CD4-positive, alpha-beta T cell treated with Interleukin-6 for 4 hours (primary cell): ENCODE measurements at regions not wholly inside any gene's neighbourhood (a gene's known extent, or its start where the extent isn't known, plus 50 kb on each side); places are given as distances from the start of the nearest gene placed in this dataset.

ENCODE experiments used
- DNase-seq: peaks from one replicate; pipeline ENCODE4 v3.0.0-alpha.2; 2020; ENCODE audit warnings: mixed read lengths

GRCh38 chr20:39270837-39271604 is 308.9 kb downstream of the DHX35 start:
- no peak for DNase-seq

- no peak for DNase-seq
Observed at GRCh38 chr20:39269493-39270217, 307.5 kb downstream of the DHX35 start.

DNA sequence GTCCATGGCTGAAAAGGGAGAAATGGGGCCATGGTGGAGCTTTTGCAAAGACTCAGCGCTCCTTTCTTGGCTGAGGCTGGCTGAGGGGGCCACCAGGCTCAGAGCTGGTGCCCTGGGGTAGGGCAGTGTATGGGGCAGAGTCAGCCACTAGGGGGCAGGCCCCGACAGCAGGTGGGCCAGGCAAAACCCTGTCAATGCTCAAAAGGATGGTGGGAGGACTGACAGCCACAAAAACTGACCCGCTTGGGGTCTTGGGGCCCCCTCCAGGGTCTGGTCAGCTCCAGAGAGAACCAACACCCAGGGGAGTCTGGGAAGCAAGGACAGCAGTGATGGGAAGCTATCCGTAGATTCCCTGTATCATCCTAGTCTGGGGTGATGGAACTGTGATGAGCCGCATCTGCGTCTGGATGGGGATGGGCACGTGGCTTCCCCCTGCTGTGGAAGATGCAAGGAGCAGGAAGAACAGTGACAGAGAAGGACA is 306.9 kb downstream of the DHX35 start:
- peak; percentile 5 for DNase-seq

GRCh38 chr20:39268491-39268951 is 306.4 kb downstream of the DHX35 start:
- DNase-seq: no peak

- DNase-seq: no peak
Observed at GRCh38 chr20:39266989-39267388, 304.8 kb downstream of the DHX35 start.

DNA sequence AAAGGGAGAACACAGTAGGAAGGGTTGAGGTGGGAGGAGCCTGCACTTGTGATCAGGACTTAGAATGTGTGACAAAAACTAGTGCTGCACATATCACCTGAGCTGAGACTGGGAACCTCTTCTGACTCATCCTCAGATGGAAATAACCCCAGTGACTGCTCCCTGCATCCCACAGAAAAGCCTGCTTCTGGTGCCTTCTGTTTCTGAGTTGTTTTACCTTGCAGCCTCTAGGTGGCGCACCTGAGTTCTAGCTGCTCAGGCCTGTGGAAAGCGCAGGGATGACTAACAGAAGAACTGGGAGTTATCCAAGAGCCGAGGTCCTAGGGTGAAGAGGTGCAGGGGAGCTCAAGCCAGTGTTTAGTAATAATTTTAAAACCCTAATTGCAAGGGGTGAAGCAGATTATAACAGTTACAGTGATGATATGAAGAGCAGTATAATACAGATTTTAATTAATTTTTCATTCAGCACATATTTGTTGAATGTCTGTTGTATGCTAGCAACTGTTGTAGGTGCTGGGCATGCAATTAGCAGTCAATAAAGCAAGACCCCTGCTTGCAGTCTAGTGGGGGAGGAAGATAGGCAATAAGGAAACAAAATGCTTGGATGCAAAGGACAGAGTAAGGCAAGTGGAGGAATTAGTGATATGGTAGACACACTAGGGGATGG is 302.5 kb downstream of the DHX35 start:
- peak; percentile 9 for DNase-seq

GRCh38 chr20:39263076-39263475 is 300.9 kb downstream of the DHX35 start:
- DNase-seq: no peak

DNA sequence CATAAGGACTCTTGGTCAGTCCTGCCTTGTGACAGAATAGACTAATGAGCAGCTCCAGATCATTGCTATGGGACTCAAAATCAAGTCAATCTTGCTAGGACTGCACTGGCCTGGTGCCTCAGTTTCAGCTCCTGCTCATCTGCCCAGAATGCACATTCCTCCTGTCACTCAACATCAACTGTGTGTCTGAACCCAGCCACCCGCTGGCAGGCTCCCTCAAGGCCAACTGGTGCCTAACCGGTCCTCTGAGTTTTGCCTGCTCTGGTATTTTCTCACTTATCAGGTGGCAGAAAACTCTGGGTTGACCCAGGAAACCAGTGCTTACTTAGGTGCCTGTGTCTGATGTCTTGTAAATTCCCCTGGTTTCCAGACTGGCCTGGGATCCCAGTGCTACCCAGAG is 297.7 kb downstream of the DHX35 start:
- DNase-seq: no peak

DNA sequence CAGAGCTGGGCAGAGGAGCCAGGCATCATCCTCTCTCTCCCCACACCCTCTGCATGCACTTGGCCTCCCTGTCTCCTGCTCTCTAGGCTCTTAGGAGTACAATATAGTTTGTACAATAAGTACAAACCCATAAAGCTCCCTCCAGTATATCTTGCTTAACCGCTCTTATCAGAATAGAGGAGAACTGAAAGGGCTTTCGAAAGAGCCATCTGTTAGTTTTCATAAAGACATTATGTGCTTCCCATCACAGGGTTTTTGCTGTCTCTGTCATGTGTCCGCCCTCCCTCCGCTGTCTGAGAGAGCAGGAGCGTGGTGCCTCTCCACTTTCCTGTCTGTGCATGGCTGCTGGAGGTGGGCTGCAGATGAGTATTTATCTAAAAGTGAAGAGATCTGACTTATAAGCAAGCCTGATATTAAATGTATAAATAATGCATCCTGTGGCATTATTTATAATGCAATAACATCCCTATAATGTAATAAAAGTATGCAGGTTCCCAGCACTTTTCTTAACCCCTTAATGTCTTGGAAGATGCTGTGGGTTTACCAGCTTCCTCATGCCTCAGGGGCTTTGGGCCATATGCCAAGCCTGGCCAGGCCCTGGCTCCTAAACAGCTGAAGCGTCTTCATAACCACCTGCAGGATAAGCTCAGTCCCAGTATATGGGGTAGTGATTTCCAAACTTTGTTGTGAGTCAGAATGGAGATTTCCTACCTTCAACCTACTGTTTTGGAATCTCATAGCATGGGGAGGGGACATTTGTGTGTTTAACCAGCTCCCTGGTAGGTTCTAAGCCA is 297.1 kb downstream of the DHX35 start:
- no peak for DNase-seq

DNA sequence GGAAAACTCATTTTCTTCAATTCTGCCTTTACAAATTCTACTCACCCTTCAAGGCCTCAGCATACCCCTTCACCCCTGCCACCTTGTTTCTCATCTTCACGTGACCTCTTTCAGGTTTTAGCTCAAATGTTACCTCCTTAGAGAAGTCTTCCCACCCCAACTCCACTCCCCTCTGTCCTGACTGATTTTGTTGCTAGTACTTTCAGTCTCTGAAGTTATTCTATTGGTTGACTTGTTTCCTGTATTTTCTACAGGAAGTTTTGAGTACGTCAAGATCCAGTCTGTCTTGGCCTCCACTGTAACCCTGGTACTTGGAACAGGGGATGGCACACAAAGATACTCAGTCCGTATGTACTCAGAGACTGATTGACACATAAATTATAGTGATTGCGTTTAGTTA is 296.1 kb downstream of the DHX35 start:
- DNase-seq: no peak

DNA sequence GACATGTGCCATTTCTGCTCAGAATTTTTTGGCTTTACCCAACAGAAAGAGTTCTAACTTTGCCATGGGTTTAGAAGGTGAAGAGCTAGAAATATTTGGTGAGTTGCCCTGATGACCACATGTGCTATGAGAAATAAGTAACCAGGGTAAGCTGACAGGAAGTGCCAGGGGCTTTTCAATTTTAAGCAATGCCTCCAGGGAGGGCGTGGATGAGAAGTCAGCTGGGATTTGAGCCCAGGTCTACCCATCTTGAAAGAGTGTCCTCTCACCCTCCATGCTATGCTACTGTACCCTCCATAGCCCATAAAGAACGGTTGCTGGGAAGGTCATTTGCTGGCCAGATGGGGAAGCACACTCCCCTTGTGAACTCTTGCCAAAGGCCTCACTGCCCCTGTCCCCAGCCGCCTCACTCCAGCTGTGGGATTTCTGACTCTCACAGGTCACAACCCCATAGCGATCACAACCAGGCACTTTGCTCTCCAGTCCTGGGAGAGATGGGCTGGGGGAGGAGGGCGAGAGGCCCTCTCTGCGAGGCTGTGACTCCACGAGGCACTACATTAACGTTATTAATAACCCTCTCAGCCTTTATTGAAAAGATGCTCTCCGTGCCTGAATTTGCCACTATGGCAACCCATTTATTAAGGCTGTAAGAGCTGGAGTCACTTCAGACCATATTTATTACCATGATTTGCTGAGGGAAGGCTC is 291.1 kb downstream of the DHX35 start:
- no peak for DNase-seq

DNA sequence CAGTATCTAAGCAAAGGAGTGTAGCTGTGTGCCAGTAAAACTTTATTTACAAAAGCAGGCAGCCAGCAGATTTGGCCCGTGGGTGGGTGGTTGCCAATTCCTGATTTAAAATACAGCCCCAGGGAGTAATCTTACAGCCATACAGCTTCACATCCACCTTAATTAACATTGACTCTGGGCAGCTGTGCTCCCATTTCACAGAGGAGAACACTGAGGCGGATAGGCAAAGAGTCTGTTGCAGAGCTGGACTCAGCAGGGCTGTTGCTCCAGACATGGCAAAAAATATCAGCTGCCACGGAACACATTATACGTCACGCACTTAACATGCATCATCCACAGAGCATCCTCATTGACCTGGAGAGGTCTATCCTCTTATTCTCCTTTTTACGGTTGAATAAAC is 289.9 kb downstream of the DHX35 start:
- no peak for DNase-seq

DNA sequence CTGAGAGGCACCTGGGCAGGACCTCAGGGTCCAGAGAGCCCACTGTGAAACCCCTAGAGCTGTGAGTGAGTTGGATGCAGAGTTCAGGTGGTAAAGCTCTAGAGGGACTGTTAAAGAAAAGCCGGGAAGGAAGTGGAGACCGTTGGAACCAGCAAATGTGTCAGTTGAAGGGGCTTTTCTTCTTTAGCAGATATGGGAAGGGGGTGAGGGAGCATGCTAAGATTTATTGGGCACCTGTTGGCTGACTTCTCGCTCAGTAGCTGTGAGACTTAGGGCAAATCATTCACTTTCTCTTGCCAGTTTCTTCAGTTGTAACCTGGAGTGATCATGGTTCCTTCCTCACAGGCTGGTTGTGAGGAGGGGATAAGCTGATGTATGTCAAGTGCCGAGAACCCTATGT is 287.7 kb downstream of the DHX35 start:
- no peak for DNase-seq

DNA sequence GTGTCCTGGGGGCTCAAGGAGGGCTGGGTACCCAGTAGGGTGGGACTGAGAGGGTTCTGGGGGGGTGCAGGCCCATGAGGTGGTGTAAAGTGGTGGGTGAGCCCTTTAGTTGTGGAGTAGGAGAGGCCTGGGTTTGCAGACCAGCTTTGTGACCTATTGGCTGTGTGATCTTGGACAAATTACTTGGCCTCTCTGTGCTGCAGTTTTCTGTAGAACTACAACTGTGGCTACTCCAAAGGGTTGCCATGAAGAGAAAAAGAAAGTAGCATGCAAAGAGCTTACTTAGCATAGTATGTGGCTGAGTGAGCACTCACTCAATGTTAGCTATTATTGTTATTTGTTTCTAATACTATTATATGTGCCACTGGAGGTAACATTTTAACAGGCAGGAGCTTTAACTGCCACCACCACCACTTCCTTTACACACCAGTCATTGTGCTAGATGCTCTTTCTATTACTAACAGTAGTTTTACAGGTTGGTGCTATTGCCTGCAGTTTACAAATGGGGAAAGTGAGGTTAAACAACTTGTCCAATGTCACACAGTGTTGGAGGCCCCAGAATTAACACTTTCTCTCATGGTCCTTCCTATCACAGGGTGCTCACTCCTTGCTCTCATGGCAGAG is 286.8 kb downstream of the DHX35 start:
- no peak for DNase-seq

- no peak for DNase-seq
Observed at GRCh38 chr20:39248171-39248861, 286.2 kb downstream of the DHX35 start.

DNA sequence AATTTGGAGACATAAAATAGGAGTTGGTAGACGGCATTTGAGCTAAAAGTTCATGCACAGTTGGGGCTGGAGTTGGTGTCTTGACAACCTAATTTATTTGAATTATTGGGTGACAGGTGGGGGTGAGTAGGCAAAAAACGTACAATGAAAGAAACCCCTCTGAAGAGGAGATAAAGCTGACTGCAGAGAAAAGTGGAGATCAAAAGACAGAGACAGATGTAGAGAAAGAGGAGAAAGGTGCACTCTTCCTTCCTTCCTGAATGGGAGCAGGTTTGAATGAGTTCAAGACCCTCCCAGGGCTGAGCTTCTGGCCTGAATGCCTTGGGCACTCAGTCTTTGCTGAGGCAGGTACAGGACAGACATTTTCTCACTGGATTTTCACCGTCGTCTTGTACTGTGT is 284.3 kb downstream of the DHX35 start:
- DNase-seq: no peak

DNA sequence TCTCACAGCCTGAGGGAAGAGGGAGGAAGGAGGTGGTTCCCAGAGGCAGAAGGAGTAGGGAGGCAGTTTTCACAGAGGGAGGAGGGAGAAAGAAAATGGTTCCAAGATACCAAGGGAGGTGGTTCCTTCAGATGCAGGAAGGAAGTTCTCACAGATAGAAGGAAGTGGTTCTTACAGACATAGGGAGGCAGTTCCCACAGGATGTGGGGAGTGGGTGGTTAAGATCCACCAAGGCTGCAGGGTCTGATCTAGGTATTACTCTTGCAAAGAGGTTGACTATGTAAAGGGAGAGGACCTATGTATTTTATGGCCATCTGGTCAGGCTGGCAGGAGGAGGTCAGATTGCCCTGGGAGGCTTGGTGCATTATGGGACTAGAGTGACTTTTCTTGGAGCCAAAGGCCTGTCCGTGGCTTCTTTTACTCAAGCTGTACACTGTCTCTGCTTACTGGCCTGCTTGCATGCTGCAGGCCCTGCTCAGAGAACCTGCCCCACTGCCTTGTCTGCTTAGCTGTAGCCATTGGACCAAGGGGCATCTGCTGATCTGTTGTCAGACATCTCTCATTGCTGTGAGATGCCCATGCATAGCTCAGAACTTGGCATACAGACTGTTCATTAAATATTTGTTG is 283.7 kb downstream of the DHX35 start:
- no peak for DNase-seq

DNA sequence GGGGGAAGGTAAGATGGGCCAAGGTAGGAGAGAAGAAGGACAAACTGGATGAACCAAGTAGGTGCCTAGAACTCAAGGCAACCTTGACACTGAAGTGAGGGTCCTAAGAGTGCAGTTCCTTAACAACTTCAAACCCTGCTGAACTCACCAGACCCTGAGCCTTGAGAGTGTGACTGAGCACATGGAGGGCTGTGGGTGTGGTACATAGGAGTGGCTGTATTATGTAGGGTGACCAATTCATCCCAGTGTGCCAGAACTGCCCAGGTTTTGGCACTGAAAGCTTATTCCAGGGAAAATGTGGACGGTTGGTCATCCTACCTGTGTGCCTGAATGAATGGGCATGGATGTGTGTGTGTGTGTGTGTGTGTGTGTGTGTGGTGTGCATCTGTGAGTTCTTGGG is 281.8 kb downstream of the DHX35 start:
- no peak for DNase-seq

DNA sequence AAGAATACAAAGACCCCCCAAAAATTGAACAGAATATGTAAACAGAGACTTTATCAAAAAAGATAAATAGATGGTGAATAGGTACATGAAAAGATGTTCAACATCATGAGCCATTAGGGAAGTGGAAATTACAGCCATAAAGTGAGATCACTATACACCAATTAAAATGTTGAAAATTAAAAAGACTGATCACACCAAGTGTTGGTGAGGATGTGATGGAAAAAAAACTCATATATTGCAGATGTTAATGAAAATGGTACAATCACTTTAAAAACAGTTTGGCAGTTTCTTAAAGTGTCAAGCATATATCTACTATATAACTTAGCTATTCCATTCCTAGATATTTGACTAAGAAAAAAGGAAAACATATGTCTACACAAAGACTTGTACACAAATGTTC is 280.5 kb downstream of the DHX35 start:
- no peak for DNase-seq

GRCh38 chr20:39234520-39235095 is 272.5 kb downstream of the DHX35 start:
- DNase-seq: no peak
